Sigmoid colon (tissue), 3 donors: ENCODE measurements at regions not wholly inside any gene's neighbourhood (a gene's known extent, or its start where the extent isn't known, plus 50 kb on each side); places are given as distances from the start of the nearest gene placed in this dataset.

Experiments
- POLR2A ChIP-seq, 2 donors: fragments of 450-650 bp; IDR thresholded peaks; one replicate each; pipeline ENCODE4 v1.6.1; 2016; ENCODE audit warnings: antibody characterized with exemption in 2 of 2, mild to moderate bottlenecking in 2 of 2, moderate library complexity in 2 of 2
- TF ChIP-seq, protein P1 (sequence below), 4 experiments: fragments of 450-650 bp in 3 of 4; fragments of 200-600 bp in 1 of 4; IDR thresholded peaks; one replicate each; pipeline ENCODE4 v1.5.1; 2016 to 2019; ENCODE audit warnings: antibody characterized with exemption in 4 of 4, mild to moderate bottlenecking in 3 of 4, moderate library complexity in 2 of 4

GRCh38 chr15:62766599-62766998, 275.9 kb upstream of the TPM1 start:
- TF ChIP-seq POLR2A (IDR thresholded peaks at IDR 0.05), result no peak
- TF ChIP-seq, protein P1, sequence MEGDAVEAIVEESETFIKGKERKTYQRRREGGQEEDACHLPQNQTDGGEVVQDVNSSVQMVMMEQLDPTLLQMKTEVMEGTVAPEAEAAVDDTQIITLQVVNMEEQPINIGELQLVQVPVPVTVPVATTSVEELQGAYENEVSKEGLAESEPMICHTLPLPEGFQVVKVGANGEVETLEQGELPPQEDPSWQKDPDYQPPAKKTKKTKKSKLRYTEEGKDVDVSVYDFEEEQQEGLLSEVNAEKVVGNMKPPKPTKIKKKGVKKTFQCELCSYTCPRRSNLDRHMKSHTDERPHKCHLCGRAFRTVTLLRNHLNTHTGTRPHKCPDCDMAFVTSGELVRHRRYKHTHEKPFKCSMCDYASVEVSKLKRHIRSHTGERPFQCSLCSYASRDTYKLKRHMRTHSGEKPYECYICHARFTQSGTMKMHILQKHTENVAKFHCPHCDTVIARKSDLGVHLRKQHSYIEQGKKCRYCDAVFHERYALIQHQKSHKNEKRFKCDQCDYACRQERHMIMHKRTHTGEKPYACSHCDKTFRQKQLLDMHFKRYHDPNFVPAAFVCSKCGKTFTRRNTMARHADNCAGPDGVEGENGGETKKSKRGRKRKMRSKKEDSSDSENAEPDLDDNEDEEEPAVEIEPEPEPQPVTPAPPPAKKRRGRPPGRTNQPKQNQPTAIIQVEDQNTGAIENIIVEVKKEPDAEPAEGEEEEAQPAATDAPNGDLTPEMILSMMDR (IDR thresholded peaks at IDR 0.05), result no peak
